Endothelial cell (in vitro differentiated cells): ENCODE measurements at regions not wholly inside any gene's neighbourhood (a gene's known extent, or its start where the extent isn't known, plus 50 kb on each side); places are given as distances from the start of the nearest gene placed in this dataset.

Experiments used
- DNase-seq: peaks from one replicate; pipeline ENCODE4 v3.0.0; 2021; ENCODE audit warnings: low spot score
- H3K27ac Mint-ChIP-seq: one replicate; pipeline ENCODE4 v1.8.0; 2021; ENCODE audit warnings: mixed read lengths, inconsistent platforms; ENCODE audit not compliant: unreplicated experiment
- H3K27me3 Mint-ChIP-seq: one replicate; pipeline ENCODE4 v1.8.0; 2021; ENCODE audit warnings: mild to moderate bottlenecking, moderate library complexity, mixed read lengths, inconsistent platforms; ENCODE audit not compliant: unreplicated experiment
- H3K36me3 Mint-ChIP-seq: one replicate; pipeline ENCODE4 v1.8.0; 2021; ENCODE audit warnings: mild to moderate bottlenecking, low read depth, mixed read lengths, inconsistent platforms; ENCODE audit not compliant: unreplicated experiment
- H3K4me1 Mint-ChIP-seq: one replicate; pipeline ENCODE4 v1.8.0; 2021; ENCODE audit warnings: mild to moderate bottlenecking, mixed read lengths, inconsistent platforms; ENCODE audit not compliant: unreplicated experiment
- H3K4me3 Mint-ChIP-seq: one replicate; pipeline ENCODE4 v1.8.0; 2021; ENCODE audit warnings: mild to moderate bottlenecking, mixed read lengths, inconsistent platforms; ENCODE audit not compliant: unreplicated experiment
- H3K9me3 Mint-ChIP-seq: one replicate; pipeline ENCODE4 v1.8.0; 2021; ENCODE audit warnings: mixed read lengths, inconsistent platforms; ENCODE audit not compliant: unreplicated experiment
- TF ChIP-seq, protein P1 (sequence below): fragments of 200-600 bp; sonication (generic); IDR thresholded peaks from one replicate; pipeline ENCODE4 v1.5.0; 2021; ENCODE audit warnings: antibody characterized with exemption; ENCODE audit not compliant: unreplicated experiment

DNA sequence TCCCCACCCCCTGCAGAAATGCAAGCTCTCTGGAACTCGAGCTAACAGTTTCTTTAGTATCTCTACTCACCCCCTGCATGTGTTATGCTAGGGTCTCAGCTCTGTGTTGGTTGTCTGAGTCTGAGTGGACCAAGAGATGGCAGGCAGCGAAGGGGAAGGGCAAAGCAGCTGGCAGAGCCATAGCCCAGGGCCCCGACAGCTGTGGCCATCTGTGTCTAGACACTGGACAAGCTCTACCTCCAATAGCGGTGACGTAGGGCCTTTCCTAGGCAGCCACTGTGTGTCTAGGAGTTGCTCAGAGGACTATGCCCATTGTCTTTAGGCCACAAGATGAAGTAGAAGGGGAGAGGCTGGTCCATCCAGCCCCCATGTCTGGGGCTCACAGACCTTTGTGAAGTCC lies 79.2 kb downstream of the EFNB1 start:
- no peaks in the 10 kb centered on the region for H3K9me3 Mint-ChIP-seq
- H3K4me1 Mint-ChIP-seq, result no peaks in the 10 kb centered on the region
- DNase-seq, result no peak
- H3K27ac Mint-ChIP-seq, result no peak overlapping the region
- no peak overlapping the region for H3K4me3 Mint-ChIP-seq
- no peaks in the 10 kb centered on the region for H3K36me3 Mint-ChIP-seq
- TF ChIP-seq, protein P1, sequence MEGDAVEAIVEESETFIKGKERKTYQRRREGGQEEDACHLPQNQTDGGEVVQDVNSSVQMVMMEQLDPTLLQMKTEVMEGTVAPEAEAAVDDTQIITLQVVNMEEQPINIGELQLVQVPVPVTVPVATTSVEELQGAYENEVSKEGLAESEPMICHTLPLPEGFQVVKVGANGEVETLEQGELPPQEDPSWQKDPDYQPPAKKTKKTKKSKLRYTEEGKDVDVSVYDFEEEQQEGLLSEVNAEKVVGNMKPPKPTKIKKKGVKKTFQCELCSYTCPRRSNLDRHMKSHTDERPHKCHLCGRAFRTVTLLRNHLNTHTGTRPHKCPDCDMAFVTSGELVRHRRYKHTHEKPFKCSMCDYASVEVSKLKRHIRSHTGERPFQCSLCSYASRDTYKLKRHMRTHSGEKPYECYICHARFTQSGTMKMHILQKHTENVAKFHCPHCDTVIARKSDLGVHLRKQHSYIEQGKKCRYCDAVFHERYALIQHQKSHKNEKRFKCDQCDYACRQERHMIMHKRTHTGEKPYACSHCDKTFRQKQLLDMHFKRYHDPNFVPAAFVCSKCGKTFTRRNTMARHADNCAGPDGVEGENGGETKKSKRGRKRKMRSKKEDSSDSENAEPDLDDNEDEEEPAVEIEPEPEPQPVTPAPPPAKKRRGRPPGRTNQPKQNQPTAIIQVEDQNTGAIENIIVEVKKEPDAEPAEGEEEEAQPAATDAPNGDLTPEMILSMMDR, result no peak
- H3K27me3 Mint-ChIP-seq, result no peaks in the 10 kb centered on the region

DNA sequence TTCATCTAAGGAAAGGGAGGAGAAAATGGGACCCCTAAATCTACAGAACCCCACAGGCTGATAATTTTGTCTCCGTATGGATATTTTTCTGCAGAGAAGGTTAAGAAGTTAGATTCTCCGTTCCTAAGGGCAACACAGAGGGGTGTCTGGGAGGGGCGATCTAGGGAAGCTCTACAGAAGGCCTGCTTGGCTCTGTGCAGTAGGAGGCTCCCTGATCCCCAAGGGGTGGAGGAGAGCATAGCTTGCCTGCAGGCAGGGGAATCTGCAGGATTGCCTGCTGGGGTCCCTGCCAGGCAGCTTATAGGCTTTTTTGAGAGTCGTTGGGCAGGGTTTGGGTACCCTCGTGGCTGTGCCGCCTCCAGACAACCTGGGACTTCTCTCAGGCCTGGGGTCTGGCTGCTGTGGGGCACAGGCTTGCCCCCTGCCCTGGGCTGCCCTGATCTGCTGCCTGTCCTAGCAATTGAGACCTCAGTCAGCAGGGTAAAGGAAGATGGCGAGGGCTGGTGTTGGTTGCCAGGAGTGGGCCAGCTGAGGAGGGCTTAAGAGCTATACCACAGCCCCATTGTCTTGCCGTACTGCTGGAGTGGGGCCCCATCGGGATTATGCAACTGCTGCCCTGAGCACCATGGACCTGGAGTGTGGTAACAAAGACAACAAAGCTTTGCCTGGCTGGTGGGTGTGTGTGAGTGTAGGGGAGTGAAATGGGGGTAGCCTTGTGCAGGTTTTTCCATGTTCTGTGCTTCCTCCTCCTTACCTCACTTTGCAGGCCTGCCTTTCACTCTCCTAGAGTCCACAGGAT lies 74.1 kb downstream of the EFNB1 start:
- H3K27ac Mint-ChIP-seq, result no peak overlapping the region

DNA sequence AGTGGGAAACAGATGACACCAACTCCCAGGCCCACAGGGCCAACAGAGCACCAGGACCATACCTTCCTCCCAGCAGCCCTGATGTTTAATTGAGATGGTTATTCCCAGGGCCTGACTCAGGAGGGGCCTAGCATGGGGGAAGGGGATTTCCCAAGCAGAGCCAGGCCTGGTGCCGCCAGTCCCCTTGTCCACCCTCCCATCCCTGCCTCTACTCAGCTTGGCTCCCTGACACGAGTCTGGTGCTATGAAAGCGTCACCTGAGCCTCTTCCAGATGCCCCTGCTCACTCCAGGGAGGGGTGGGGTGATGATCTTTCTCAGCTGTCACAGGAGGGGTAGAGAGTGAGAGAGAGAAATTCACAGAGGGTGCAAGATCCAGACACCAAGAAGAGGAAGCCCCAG lies 72.7 kb downstream of the EFNB1 start:
- H3K27ac Mint-ChIP-seq, result no peak overlapping the region
- no peak overlapping the region for H3K4me3 Mint-ChIP-seq
- TF ChIP-seq, protein P1, result no peak
- H3K4me1 Mint-ChIP-seq, result peaks cover 3% of the 10 kb centered on the region
- peaks cover 2% of the 10 kb centered on the region for H3K27me3 Mint-ChIP-seq
- no peak for DNase-seq
- no peaks in the 10 kb centered on the region for H3K9me3 Mint-ChIP-seq
- no peaks in the 10 kb centered on the region for H3K36me3 Mint-ChIP-seq

More for the DNA sequence above, 74.1 kb downstream of the EFNB1 start:
- Mint-ChIP-seq H3K4me1 (no peaks in the 10 kb centered on the region), H3K27me3 (peaks cover 2% of the 10 kb centered on the region), H3K36me3 (no peaks in the 10 kb centered on the region), H3K4me3 (no peak overlapping the region), H3K9me3 (no peaks in the 10 kb centered on the region)
- no peak for DNase-seq
- TF ChIP-seq, protein P1, result no peak

DNA sequence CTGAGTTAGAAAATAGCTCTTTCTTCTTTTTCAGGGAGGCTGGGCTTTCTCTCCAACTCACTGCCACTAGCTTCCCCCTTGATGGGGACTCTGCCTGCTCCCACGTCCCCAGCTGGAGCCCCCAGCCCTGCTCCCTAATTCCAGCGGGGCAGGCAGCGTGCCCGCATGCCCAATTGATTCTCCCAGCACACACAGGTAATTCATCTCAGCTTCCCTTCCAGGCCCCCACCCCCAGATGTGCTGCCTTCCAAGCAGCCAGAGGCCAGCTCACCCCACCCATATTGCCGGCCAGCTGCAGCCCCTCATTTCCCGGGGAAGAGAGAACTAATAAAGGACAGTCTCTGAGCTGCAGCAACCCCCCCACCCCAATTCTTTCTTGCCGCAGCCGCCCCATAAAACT lies 69.8 kb downstream of the EFNB1 start:
- no peak overlapping the region for H3K27ac Mint-ChIP-seq
- TF ChIP-seq, protein P1, result no peak
- no peaks in the 10 kb centered on the region for H3K36me3 Mint-ChIP-seq
- peaks cover 10% of the 10 kb centered on the region for H3K4me1 Mint-ChIP-seq
- no peaks in the 10 kb centered on the region for H3K9me3 Mint-ChIP-seq
- H3K27me3 Mint-ChIP-seq, result peaks cover 5% of the 10 kb centered on the region
- no peak overlapping the region for H3K4me3 Mint-ChIP-seq
- no peak for DNase-seq

DNA sequence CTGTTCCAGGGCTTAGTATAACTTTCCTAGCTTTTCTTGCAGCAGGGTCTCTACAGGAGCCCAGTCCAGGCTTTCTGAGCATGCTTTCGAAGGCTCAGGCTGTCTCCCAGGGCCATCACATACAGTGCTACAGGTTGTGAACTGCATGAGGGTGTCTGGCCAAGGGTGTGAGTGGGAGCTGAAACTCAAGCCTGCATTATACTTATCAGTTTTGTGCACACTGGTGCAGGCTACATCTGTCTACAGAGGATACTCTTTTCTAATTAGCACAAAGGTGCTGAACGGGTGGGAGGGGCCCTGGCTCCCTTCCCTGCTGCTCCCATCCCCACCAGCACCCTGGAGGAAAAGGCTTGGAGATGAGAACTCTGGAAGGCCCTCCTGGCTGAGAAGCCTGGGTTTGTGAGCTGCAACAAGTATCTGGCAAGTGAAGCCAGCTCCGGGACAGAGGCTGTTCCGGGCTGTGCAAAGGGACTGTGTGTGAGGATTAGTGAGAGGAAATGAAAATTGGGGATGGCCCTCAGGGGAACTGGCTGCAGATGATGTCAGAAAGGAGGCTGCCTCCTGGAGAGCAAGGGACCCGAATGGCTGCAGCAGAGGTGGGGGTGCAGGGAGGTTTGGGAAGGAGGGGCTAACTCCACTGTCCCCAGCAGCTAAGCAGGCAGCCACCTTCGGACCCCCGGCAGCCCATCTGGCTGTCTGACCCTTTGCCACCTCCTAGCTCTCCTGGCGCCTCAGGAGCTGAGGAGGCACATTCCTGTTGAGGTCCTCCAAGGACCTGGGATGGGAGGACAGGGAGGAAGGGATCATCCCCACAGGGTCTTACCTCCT lies 68.5 kb downstream of the EFNB1 start:
- no peak for DNase-seq
- Mint-ChIP-seq H3K36me3 (no peaks in the 10 kb centered on the region), H3K27me3 (peaks cover 5% of the 10 kb centered on the region), H3K4me3 (no peak overlapping the region), H3K27ac (no peak overlapping the region), H3K4me1 (peaks cover 12% of the 10 kb centered on the region), H3K9me3 (no peaks in the 10 kb centered on the region)
- TF ChIP-seq, protein P1, result no peak
